GM19238 (cell line): ENCODE measurements at regions not wholly inside any gene's neighbourhood (a gene's known extent, or its start where the extent isn't known, plus 50 kb on each side); places are given as distances from the start of the nearest gene placed in this dataset.

ENCODE experiments used
- DNase-seq: peaks from one replicate; pipeline ENCODE4 v3.0.0; 2011; ENCODE audit warnings: low spot score; ENCODE audit not compliant: insufficient read length

DNA sequence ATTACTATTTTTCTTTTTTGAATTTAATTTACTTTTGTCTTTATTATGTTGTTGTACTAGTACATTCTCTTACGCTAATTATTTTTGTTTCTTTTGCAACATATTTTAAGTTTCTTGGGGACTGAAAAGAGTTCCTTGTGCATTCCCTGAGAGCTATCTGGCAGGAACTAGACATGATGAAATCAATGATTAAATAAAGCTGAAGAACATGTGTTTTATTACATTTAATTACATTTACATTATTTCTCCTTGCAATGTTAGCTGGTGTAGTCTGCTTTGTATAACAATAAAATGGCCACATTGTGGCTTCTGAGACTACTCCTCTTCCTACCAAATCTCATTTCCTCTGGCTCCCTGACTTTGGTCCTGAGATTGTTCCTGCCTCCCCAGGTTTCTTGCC is 244.9 kb downstream of the NDFIP2 start:
- no peak for DNase-seq

DNA sequence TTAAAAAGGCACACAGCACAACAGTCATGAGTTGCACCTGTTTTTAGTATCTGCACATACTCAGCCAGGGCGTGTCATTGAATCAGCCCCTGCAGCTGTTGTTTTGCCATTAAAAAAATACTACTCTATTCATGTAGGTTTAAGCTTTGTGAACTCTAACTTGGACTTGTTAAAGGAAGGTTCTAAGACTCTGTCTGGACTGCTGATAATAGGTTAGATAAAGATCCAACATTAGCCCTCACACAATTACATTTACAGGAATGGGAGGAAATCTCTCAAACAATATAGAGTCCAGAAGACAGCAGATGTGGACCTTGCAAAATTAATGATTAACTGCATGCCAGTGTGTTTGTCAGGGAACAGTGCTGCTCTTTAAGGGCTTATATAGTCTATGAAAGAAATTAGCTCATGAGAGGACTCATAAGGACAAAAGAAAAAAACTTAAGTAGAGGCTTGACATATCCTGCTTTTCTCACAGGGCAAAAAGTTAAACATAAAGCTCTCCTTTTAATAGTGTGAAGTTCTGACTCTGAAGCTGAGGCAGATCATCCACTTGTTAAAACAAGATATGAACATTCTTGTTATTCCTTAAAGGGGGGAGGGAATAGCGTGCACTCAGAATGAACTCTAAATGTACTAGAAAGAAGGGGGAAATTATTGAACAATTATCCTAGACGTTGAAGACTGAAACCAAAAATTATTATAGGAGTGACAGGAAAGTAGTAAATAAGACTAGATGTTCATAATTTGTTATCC is 243.6 kb downstream of the NDFIP2 start:
- DNase-seq = no peak

DNA sequence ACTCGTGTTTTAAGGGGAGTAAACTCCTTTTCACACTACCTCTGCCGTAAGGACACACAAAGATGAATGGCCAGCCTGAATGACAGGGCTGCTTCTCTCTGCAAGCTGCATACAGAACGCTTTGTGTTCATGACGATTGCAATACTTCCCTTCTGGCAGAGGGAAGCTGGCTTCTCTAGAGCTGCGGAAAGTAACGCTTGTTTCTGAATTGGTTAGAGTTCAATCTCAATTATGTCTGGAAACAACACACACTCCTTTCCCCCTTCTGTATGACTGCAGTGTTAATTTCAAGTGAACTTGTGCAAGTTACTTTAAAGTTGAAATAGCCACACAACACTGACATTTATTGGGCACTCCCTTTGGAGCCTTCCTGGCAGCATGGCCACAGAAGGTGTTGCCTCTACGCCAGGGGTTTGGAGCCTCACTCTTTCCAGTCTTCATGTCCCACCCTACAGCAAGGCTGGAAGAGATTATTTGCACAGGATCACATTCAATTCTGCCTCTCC is 242.6 kb downstream of the NDFIP2 start:
- DNase-seq = no peak

DNA sequence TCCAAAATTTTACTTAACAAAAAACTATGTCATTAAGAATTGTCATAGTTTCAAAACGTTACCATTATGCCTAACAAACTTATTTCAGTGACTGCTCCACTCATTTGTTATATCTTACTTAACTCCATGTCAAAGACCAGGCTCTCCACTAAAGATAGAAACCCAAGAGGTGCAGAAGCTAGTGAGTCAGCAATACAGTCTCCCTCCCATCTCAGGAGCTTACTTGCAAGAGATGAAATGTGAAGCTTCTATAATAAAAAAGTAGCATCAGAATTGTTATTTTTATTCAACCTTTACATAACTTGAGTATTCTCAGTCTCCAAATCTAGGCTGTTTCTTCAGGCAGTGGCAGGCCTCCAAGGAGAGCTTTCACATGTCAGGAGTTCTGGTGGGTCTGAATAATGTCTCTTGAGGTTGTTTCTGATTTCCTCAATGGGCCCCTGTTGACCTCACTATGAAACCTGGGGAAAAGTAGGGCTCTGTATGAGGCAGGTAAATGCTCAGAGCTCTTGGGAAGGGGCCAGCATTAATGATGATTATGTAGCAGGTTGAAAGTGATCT is 242.0 kb downstream of the NDFIP2 start:
- DNase-seq = no peak

DNA sequence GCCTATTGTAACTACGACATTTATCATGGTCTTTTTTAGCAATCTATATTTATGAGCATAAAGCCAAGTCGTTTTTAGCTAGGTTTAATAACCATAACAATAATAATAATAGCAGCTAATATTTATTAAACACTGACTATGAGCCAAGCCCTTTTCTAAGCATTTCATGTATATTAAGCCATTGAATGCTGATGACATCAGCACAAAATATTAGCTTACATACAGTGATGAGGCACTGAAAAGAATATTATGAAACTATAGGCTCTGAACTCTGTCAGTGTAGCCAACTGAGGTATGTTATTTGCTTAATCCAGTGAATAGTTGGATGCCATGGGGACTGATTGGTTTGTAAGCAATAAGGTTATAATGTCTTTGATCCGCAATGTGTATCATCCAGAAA is 235.2 kb downstream of the NDFIP2 start:
- DNase-seq = no peak

DNA sequence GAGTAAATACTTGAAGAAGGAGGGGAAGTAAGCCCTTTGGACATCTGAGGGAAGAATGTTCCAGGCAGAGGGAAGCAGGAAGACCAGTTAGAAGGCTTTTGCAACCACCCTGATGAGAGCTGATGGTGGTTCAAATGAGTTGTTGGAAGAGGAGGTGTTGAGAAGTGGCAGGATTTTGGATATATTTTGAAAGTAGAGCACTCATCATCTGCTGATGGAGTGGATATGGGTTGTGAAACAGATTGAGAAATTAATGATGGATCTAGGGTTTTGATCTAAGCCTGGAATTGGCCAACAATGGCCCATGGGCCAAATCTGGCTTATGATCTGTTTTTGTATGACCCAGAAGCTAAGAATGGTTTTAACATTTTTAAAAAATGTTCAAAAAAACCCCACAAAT is 230.7 kb downstream of the NDFIP2 start:
- no peak for DNase-seq

DNA sequence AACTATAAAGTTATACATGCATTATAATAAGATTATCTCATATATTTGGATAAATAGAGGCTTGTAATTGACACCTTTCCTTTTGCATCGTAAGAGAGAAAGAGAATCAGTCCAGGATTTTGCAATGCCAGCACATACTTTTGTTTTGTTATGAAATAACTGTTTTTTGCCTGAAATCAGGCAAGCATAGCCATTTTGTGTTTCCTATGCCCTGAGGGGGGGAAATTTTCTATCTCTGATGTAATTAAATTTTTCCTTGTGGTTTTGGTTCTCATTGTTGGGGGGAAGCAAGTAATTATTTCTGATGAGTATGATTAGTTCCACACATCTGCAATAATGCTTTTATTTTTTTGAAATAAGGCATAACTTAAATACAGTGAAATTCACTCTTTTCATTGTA is 229.4 kb downstream of the NDFIP2 start:
- no peak for DNase-seq

DNA sequence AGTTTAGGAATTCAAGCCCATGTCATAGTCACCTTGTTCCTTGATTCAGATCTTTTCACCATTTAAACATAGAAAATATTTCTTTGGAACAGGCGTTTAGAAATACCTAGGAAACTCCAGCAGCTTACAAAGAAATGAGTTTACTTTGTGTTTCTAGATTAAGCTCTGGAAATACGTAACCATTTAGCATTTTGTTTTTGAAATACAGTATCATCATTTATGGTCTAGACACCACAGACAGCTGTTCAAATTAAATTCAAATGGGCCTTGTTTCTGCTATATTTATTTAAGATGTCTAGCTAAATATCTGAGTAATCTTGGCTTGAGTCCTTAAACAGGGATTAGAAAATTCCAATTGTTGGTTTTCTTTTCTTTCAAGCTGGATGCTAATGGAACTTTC is 228.5 kb downstream of the NDFIP2 start:
- no peak for DNase-seq

DNA sequence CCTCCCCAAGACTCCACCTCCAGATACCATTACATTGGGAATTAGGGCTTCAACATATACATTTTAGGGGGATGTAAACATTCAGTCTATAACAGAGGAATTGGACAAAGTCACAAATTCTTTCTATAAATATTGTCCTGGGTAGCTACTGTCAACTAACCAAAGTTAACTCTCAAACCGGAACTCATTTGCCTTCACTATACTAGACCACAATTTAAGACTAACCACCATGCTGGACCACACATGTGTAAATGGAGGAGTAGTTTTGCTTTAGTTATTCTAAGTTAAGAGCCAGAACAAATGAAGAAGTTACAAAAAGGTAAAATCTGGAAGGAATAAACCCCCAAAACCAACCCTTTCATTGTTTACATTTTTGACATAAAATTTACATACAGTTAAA is 222.8 kb downstream of the NDFIP2 start:
- DNase-seq = no peak

DNA sequence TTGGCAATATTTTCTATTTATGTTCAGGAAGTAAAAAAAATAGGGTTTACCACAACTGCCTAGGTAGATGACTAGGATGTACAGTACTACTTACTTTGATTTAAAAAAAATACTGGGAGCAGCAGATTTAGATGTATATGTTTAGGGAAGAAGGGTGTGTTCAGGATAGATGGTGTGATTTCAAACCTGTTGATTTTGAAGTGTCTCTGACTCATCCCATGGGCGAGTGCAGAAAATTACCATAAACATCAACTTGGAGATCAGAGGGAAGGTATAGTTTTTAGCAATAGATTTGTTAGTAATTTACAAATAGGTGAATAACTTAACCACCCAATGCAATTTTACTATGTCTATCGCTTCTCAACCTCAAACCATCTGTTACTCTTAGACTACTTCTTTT is 214.8 kb downstream of the NDFIP2 start:
- no peak for DNase-seq

DNA sequence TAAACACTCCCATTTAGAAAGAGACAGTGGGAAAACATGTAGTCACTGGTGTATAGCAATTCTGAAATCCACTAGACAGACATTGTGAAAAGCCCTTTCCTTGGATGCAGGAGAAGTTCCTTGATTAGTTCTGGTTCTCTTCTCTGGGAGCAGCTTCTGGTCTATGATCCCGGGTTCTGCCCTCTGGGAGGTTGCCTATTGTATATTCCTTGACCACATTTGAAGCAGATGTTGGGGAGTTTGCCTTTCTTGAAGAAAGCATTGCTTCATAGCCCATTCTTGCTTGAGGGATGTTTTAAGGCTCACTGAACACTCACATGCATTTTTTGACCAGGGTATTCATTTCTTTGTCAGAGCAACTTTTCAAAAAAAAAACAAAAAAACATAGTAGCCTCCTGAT is 211.9 kb downstream of the NDFIP2 start:
- no peak for DNase-seq

DNA sequence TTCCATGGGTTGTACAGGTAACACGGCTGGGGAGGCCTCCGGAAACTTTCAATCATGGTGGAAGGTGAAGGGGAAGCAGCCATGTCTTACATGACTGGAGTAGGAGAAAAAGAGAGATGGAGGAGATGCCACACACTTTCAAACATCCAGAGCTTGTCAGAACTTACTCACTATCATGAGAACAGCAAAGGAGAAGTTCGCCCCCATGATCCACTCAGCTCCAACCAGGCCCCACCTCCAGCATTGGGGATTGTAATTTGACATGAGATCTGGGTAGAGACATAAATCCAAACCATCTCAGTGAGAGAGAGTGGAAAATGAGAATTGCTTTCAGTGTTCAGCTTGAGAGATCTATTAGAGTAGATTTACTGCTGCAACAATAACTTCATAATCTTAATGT is 210.9 kb downstream of the NDFIP2 start:
- DNase-seq = no peak

DNA sequence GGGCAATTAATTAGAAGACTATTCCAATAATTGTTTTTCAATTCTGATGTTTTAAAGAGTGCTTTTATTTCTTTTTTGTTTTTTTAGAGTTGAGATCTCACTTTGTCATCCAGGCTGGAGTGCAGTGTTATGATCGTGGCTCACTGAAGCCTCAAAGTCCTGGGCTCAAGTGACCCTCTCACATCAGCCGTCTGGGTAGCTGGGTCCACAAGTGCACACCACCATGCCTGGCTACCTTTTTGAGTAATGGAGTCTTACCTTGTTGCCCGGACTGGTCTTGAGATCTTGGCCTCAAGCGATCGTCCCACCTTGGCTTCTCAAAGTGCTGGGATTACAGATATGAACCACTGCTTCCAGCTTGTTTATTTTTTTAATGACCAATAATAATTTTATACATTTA is 207.8 kb downstream of the NDFIP2 start:
- DNase-seq = no peak

DNA sequence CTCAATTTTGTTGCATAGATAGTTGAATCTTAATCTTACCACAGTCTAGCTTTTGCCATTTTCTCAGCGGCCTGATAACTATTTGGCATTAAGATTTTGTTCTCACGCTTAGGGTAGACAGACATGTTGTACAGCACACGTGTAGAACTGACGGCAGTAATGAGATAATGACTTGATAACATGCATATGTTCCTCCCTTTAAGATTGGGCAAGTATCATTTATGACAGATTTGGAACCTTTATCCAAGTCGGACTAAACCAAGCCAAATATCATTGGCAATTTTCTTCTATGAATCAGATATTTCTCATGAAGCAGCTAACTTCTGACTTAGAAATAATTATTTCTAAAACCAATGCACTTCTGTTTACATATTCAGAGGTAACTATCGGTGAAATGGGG is 205.5 kb downstream of the NDFIP2 start:
- DNase-seq = no peak

DNA sequence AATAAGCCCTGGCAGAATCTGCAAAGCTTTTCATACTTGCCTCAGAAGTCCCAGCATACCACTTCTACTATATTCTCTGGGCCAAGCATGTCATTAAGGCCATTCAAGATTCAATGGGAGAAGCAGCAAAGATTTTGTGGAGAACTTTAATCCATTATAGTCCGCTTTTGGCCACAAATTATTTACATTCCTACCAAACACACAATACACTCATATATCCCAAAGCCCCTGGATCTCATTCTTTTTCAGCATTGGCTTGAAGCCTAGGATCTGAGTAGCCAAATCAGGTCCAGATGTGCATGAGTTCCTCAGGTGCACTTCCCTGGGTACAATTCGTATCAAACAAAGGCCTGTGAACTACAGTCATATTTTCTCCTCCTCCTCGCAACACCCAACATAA is 203.4 kb downstream of the NDFIP2 start:
- DNase-seq = no peak

DNA sequence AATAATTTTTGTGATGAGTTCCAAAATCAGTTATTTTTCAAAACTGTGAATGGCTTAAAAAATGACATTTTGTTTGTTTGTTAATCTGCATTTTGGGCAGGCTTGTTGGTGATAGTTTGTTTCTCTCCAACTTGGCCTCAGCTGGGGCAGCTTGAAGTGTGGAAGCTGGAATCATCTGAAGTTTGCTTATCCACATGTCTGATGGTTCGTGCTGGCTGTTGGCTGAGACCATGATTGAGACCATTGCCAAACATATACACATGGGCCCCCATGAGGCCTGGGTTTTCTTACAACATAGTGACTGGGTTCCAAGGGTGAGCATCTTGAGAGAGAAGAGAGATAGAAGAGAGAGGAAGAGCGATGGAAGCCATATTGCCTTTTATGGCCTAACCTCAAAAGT is 201.2 kb downstream of the NDFIP2 start:
- DNase-seq = no peak

DNA sequence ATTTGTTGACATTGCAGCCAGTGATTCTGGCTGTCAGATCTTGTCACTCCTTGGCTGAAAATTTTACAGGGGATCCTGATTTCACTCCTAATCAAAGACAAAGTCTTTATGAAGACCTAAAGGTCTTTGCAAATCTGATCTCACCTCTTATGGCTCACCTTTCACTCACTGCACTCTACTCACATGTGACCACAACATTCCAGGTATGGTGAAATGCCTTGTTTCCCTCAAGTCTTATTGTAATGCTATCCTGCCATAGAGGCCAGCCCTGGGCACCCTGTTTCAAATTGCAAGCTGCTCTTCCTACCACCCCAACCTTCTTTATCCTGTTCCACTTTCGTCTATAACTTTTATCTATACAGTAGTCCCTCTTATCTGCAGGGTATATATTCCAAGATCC is 200.1 kb downstream of the NDFIP2 start:
- no peak for DNase-seq

DNA sequence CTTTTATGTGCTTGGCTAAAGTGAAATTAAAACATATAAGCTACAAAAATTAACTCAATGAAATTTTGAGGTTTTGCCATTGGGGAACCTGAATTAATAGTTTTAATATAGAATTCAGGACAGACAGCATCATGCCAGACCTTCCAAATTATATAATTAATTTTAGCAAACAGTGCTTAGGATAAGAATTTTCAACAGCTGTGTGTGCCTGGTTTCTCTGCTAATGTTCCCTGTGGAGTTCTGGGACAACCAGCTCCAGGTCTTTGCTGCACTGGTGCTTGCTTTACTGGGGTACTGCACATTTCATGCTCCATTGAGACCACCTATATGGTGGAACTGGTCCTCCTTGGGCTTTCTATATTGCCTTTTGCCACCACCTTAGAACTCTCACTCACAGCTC is 199.5 kb downstream of the NDFIP2 start:
- no peak for DNase-seq

DNA sequence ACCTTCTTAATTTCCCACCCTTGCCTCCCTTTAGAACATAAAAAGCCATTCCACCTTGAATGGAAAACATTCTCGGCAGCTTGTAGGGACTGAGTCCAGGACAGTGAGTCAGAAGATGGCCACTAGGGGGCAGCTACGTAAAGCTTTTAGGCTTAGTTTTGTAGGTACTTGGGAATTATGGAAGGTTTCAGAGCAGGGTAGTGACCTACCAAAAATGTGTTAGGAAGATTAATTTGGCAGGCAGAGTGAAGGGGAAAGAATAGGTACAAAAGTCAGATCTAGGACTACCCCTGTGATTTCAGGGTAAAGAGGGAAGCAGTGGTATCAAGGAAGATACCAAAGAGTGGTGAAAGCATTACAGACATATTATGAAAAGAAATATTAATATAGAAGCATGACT is 198.4 kb downstream of the NDFIP2 start:
- DNase-seq = no peak

DNA sequence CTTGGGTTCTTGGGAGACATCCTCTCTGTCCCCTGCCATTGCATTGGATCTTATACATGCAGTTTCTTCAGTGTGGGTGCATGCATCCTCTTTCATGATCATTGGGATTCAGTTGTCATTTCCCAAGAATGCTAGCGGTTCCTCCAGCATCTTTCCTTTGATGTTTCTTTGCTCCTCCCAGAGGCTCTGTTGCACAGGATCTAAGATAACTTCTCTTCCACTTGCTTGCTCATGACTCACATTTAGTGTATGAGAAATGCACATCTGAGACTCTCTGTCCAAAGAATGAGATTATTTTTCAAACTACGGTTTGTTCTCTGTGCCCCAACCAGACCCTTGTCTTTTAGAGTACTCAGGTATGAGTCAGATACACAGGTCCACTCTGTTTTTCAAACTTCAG is 197.1 kb downstream of the NDFIP2 start:
- DNase-seq = no peak

DNA sequence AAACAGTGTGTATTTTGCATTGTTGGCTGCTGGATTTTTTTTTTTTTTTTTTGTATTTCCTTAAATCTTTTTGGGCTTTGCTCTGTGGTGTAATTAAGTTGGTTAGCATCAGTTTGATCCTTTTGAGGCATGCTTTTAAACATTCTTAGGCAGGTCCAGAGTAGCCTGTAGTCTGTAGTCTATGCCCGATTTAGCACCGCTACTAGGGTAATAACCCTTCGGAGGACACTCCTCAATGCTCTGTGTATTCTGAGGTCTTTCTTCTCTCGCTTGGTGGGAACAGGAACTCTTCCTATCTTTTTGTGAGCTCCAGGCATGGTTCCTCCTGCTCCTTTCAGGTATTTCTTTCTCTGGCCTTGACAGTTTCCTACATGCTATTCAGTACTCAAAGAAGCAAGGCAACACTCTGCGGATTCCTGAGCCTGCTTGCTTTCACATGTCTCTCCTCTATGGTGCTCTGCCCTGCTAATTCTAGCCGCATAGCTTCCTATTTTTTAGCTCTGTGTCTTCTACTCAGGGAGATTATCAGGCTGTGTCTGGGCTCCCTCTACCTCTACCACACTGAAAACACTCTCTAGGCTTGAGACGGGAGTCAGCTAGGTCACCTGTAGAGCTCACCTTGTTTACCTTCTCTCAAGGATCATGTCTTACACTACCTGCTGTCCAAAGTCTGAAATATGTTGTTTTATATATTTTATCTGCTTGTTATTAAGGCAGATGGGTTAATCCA is 195.1 kb downstream of the NDFIP2 start:
- no peak for DNase-seq

DNA sequence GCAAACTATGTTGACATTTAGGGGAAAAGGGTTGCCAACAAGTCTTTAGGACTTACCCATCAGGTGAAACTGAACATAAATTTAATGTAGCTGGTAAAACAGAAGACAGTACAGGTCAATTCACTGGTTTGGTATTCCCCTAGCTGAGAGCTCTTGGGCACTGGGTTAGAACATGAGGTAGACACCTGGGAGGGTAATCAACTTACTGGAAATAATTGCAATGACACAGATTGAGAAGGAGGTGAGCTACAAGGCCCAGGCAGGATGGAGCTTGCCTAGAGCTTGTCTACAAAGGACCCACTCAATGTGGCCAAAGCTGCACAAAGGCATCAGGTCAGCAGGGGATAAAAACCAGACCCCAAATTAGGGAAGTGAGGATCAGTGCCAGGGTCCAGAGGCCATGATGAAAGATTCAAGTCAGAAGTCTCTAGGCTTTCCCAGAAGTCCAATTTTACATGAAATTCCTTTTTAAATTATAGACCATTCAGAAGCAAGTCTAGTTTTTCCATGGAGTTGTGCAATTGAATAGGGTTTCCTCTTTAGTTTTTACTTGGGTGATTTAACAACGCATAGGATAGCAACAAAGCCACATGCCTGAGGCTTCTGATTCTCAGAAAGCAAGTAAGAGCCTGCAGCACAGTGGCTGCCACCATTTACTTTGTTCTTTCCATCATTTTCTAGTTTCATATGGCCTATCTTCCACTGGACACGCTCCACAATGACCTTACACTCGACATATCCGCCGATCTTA is 194.0 kb downstream of the NDFIP2 start:
- no peak for DNase-seq
